ENCODE measurements at regions not wholly inside any gene's neighbourhood (a gene's known extent, or its start where the extent isn't known, plus 50 kb on each side); places are given as distances from the start of the nearest gene placed in this dataset.

DNA sequence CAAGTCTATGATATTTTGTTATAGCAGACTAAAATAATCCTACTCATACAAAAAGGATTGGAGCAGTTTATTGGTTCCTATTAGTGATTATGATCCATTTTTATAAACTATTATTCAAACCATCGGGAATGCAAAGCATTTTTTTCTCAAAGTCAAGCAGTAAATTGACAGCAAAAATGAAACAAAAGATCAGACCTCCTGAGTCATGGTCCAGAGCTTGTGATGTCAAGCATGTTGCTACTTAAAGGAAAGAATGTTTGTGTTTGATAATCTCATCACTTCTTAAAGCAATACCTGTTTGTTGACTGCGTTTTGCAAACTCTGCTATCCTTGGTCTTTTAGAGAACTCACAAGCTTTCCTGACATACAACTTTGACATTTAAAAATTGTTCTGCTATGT lies 204.4 kb downstream of the SAMD5 start:
- TF ChIP-seq POLR2A (IDR thresholded peaks at IDR 0.05; ENCODE audit: low read length) (no peak), GATA1 (IDR thresholded peaks at IDR 0.05; ENCODE audit: low read depth, low read length) (no peak)
